ENCODE measurements at regions not wholly inside any gene's neighbourhood (a gene's known extent, or its start where the extent isn't known, plus 50 kb on each side); places are given as distances from the start of the nearest gene placed in this dataset.

DNA sequence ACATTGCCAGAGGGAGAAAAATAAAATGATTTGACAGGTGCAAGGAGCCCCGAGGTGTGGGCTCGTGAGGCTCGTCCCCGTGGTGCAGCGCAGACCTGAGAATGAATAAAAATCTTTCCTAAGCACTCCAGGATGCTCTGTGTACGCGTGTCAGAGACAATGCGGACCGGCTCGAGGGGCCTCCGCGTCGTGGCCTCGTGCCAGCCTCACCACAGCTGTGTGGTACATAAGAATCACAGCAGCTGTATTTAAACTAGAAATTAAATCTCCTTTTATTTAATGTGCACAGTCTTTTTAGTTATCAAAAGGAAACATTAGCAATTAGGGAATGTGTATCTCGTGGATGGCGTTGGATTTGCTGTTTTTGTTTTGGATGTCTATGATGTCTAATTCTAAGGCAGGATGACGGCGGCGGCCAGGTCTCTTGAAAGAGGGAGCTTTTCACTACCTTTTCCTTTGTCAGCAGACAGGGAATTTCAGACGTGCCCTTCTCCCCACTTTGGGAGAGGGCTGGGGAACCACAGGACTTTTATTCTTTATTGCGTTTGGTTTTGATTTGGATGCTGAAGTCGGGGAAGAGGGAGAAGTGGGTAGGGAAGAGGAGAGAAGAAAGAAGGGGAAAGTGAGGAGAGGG, 365.3 kb upstream of the SHH start:
- no peak for TF ChIP-seq POLR2A (IDR thresholded peaks at IDR 0.05; ENCODE audit: low read depth, low read length)
- TF ChIP-seq POLR2AphosphoS5 (IDR thresholded peaks at IDR 0.05; ENCODE audit: low read depth, low read length), result no peak
- TF ChIP-seq TAF1 (IDR thresholded peaks at IDR 0.05; ENCODE audit: borderline replicate concordance, low read depth, low read length), result no peak
- no peak for DNase-seq (ENCODE audit: insufficient read length)
- no peak for FAIRE-seq

DNA sequence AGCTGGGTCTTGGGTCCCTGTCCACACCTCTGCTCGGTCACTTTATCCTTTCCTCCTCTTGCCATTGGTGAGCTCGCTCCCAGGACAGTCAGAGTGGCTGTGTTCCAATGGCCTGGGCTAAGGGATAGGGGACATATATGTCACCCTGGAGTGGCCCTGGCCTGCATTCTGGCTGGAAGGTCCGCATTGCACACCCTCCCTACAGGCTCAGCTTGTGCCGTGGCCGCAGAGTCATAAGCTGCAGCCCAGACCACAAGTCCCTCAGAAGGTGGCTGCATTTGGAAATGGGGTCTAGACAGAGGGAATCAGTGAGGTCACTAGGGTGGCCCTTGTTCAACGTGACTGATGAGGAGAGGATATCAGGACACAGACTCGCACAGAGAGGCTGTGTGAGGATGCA, 363.8 kb upstream of the SHH start:
- TF ChIP-seq POLR2A (IDR thresholded peaks at IDR 0.05; ENCODE audit: low read depth, low read length) (no peak), POLR2AphosphoS5 (IDR thresholded peaks at IDR 0.05; ENCODE audit: low read depth, low read length) (no peak), TAF1 (IDR thresholded peaks at IDR 0.05; ENCODE audit: borderline replicate concordance, low read depth, low read length) (no peak)
- no peak for FAIRE-seq

GRCh38 chr7:156175003-156175402, 362.7 kb upstream of the SHH start:
- DNase-seq (ENCODE audit: insufficient read length) (no peak), FAIRE-seq (no peak)
- TF ChIP-seq POLR2A (IDR thresholded peaks at IDR 0.05; ENCODE audit: low read depth, low read length) (no peak), TAF1 (IDR thresholded peaks at IDR 0.05; ENCODE audit: borderline replicate concordance, low read depth, low read length) (no peak), POLR2AphosphoS5 (IDR thresholded peaks at IDR 0.05; ENCODE audit: low read depth, low read length) (no peak)

More for the DNA sequence above, 363.8 kb upstream of the SHH start:
- no peak for DNase-seq (ENCODE audit: insufficient read length)

DNA sequence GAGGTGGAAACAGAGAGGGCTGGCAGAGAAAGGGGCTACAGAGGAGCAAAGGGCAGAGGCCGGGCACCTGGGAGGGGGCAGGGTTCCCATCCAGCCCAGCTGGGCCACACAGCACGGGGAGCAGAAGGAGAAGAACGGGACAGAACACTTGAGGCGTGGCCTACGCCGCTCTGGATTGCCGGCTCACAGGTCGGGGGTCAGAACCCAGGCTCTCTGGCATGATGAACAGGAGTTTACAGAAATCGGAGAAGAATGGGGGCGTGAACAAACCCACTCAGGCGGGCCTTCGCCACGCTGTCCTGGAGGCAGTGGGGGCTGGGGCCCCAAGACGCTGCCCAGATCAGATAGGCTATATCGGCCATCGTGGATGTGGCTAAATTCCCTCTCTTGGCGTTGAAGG, 362.2 kb upstream of the SHH start:
- FAIRE-seq (no peak), DNase-seq (ENCODE audit: insufficient read length) (no peak)
- TF ChIP-seq TAF1 (IDR thresholded peaks at IDR 0.05; ENCODE audit: borderline replicate concordance, low read depth, low read length), result no peak
- no peak for TF ChIP-seq POLR2A (IDR thresholded peaks at IDR 0.05; ENCODE audit: low read depth, low read length)
- no peak for TF ChIP-seq POLR2AphosphoS5 (IDR thresholded peaks at IDR 0.05; ENCODE audit: low read depth, low read length)

- TF ChIP-seq POLR2A (IDR thresholded peaks at IDR 0.05; ENCODE audit: low read depth, low read length) (no peak), TAF1 (IDR thresholded peaks at IDR 0.05; ENCODE audit: borderline replicate concordance, low read depth, low read length) (no peak), POLR2AphosphoS5 (IDR thresholded peaks at IDR 0.05; ENCODE audit: low read depth, low read length) (no peak)
- no peak for FAIRE-seq
- DNase-seq (ENCODE audit: insufficient read length), result no peak
Measured at GRCh38 chr7:156173748-156174353, 361.6 kb upstream of the SHH start.

GRCh38 chr7:156173346-156173745, 361.1 kb upstream of the SHH start:
- no peak for TF ChIP-seq POLR2AphosphoS5 (IDR thresholded peaks at IDR 0.05; ENCODE audit: low read depth, low read length)
- TF ChIP-seq POLR2A (IDR thresholded peaks at IDR 0.05; ENCODE audit: low read depth, low read length), result no peak
- no peak for TF ChIP-seq TAF1 (IDR thresholded peaks at IDR 0.05; ENCODE audit: borderline replicate concordance, low read depth, low read length)
- DNase-seq (ENCODE audit: insufficient read length), result no peak
- no peak for FAIRE-seq

DNA sequence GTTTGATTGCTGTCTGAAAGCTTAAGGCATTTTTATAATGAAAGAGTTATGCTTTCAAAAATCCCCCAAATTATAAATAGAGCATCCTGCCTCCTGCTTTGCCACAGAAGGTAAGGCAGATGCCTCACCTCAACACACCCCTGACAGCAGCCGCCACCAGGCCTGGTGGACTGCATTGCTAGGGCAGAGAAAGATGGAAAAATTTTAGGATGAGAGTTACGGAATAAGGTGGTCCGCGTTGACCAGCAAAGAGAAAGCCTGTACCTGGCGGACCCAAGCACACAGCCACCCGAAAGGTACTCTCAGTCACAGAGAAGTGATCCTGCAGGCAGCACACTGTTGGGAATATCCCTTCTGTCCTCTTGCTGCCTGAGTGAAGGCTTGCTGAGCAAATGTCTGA, 360.4 kb upstream of the SHH start:
- DNase-seq (ENCODE audit: insufficient read length), result no peak
- FAIRE-seq, result no peak
- no peak for TF ChIP-seq POLR2A (IDR thresholded peaks at IDR 0.05; ENCODE audit: low read depth, low read length)
- no peak for TF ChIP-seq TAF1 (IDR thresholded peaks at IDR 0.05; ENCODE audit: borderline replicate concordance, low read depth, low read length)
- TF ChIP-seq POLR2AphosphoS5 (IDR thresholded peaks at IDR 0.05; ENCODE audit: low read depth, low read length), result no peak

DNA sequence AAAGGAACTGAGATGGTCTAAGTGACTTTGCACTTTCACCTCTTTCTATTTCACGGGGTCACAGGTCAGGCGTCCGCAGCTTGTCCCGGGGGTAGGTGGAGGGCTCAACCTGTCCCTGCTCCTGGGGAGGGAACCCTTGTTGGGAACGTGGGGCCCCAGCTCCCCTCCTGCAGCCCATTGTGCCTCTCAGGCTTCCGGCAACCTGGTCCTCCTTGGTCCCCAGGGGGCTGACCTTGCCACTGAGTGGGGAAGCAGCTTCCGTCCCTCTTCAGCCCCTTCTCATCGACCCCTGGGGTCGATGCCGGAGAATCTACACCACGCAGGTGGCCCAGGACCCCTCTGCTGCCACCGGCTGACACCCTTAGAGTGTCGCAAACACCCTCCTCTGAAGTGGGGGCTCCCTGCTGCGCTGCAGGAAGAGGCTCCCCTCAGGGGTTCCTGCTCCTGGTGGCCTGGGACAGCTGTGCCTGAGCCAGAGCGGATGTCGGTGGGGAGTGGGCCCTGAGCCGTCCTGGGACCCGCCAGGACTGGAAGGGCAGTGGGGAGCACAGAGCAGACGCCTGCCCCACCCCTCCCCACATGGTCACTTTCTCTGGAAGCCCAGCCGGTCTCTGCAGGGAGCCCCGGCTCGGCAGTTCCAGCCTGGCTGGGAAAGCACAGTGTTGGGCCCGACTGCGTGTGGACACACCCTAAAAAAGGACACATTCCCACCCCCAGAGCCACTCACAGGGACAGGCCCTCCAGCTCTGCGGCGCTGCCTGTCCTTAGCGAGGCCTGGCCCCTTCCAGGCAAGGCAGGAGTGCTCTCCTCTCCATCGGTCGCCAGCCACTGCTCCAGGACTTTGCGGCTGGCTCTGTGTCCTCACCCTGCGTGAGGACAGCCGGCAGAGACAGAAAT, 357.5 kb upstream of the SHH start:
- no peak for TF ChIP-seq TAF1 (IDR thresholded peaks at IDR 0.05; ENCODE audit: borderline replicate concordance, low read depth, low read length)
- no peak for DNase-seq (ENCODE audit: insufficient read length)
- FAIRE-seq, result no peak

DNA sequence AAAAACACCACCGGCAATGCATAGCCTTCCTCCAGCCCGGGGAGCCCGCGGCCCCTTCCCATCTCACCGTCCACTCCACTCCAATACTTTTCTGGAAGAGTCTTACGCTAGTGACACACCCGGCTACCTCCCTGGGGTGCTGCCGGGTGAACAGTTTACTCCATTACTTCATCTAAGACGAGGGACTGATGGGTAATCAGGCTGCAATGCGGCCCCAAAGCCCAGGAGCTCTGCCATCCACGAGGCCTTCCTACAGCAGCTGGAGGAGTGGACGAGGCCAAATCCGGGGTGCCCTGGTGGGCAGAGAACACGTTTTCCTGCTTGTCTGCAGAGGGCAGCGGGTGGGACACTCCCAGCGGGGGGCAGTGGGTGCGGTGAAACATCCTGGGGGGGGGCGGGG, 356.2 kb upstream of the SHH start:
- TF ChIP-seq POLR2A (IDR thresholded peaks at IDR 0.05; ENCODE audit: low read depth, low read length) (no peak), POLR2AphosphoS5 (IDR thresholded peaks at IDR 0.05; ENCODE audit: low read depth, low read length) (no peak), TAF1 (IDR thresholded peaks at IDR 0.05; ENCODE audit: borderline replicate concordance, low read depth, low read length) (no peak)
- DNase-seq (ENCODE audit: insufficient read length) (no peak), FAIRE-seq (no peak)

DNA sequence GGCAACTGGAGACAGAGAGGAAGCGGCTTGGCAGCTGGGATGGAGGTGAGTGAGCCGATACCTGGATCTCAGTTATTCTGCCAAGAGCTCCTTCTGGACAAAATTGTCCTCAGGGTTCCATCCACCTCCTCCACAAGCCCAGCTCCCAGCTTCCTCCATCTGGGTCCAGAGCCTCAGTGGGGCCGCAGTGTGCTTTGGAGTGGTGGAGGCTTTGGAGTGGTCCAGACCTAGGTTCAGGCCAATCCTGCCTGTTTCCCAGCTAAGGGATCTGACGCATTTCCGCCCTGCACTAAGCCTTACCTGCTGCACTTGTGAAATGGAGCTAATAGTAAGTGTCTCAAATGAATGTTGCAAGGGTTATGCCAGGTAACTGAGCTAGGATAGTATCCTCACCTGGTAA, 355.7 kb upstream of the SHH start:
- FAIRE-seq (no peak), DNase-seq (ENCODE audit: insufficient read length) (no peak)
- TF ChIP-seq POLR2AphosphoS5 (IDR thresholded peaks at IDR 0.05; ENCODE audit: low read depth, low read length) (no peak), POLR2A (IDR thresholded peaks at IDR 0.05; ENCODE audit: low read depth, low read length) (no peak), TAF1 (IDR thresholded peaks at IDR 0.05; ENCODE audit: borderline replicate concordance, low read depth, low read length) (no peak)

GRCh38 chr7:156167417-156167807, 355.1 kb upstream of the SHH start:
- no peak for FAIRE-seq
- TF ChIP-seq TAF1 (IDR thresholded peaks at IDR 0.05; ENCODE audit: borderline replicate concordance, low read depth, low read length) (no peak), POLR2A (IDR thresholded peaks at IDR 0.05; ENCODE audit: low read depth, low read length) (no peak)

More at GRCh38 chr7:156167417-156167807, 355.1 kb upstream of the SHH start:
- no peak for DNase-seq (ENCODE audit: insufficient read length)

Data from GM12892 (cell line).